Neural crest cell (in vitro differentiated cells): ENCODE measurements at regions not wholly inside any gene's neighbourhood (a gene's known extent, or its start where the extent isn't known, plus 50 kb on each side); places are given as distances from the start of the nearest gene placed in this dataset.

Source experiments
- DNase-seq: peaks from one replicate; pipeline ENCODE4 v3.0.0; 2021; ENCODE audit warnings: low read depth, mixed read lengths, low spot score
- H3K27ac Mint-ChIP-seq: one replicate; pipeline ENCODE4 v1.8.0; 2021; ENCODE audit warnings: mild to moderate bottlenecking, mixed read lengths; ENCODE audit not compliant: unreplicated experiment
- H3K27me3 Mint-ChIP-seq: 2 replicates; pipeline ENCODE4 v1.8.0; 2021; ENCODE audit warnings: low read depth, mild to moderate bottlenecking, mixed read lengths
- H3K36me3 Mint-ChIP-seq: 2 replicates; pipeline ENCODE4 v1.8.0; 2021; ENCODE audit warnings: low read depth, mild to moderate bottlenecking, mixed read lengths
- H3K4me1 Mint-ChIP-seq: 2 replicates; pipeline ENCODE4 v1.8.0; 2021; ENCODE audit warnings: mixed read lengths
- H3K4me3 Mint-ChIP-seq: one replicate; pipeline ENCODE4 v1.8.0; 2021; ENCODE audit warnings: mild to moderate bottlenecking, mixed read lengths
- H3K9me3 Mint-ChIP-seq: 2 replicates; pipeline ENCODE4 v1.8.0; 2021; ENCODE audit warnings: mixed read lengths
- TF ChIP-seq, protein P1 (sequence below): fragments of 200-600 bp; sonication (generic); conservative IDR thresholded peaks from 2 replicates; pipeline ENCODE4 v1.5.0; 2021; ENCODE audit warnings: antibody characterized with exemption, mild to moderate bottlenecking

DNA sequence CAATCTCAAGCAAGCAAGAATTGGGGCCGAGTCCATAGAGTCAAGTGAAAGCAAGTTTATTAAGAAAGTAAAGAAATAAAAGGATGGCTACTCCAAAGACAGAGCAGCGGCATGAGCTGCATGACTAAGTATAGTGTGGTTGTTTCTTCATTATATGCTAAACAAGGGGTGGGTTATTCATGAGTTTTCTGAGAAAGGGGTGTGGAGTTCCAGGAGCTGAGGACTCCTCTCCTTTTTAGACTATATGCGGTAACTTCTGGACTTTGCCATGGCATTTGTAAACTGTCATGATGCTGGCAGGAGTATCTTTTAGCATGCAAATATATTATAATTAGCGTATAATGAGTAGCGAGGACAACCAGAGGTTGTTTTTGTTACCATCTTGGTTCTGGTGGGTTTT, 819.9 kb downstream of the KCNJ2 start:
- TF ChIP-seq, protein P1, sequence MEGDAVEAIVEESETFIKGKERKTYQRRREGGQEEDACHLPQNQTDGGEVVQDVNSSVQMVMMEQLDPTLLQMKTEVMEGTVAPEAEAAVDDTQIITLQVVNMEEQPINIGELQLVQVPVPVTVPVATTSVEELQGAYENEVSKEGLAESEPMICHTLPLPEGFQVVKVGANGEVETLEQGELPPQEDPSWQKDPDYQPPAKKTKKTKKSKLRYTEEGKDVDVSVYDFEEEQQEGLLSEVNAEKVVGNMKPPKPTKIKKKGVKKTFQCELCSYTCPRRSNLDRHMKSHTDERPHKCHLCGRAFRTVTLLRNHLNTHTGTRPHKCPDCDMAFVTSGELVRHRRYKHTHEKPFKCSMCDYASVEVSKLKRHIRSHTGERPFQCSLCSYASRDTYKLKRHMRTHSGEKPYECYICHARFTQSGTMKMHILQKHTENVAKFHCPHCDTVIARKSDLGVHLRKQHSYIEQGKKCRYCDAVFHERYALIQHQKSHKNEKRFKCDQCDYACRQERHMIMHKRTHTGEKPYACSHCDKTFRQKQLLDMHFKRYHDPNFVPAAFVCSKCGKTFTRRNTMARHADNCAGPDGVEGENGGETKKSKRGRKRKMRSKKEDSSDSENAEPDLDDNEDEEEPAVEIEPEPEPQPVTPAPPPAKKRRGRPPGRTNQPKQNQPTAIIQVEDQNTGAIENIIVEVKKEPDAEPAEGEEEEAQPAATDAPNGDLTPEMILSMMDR, result no peak
- Mint-ChIP-seq H3K27ac (no peak overlapping the region), H3K36me3 (peaks cover 8% of the 10 kb centered on the region), H3K9me3 (peaks cover 21% of the 10 kb centered on the region), H3K27me3 (no peaks in the 10 kb centered on the region), H3K4me3 (no peak overlapping the region), H3K4me1 (peaks cover 13% of the 10 kb centered on the region)
- no peak for DNase-seq

DNA sequence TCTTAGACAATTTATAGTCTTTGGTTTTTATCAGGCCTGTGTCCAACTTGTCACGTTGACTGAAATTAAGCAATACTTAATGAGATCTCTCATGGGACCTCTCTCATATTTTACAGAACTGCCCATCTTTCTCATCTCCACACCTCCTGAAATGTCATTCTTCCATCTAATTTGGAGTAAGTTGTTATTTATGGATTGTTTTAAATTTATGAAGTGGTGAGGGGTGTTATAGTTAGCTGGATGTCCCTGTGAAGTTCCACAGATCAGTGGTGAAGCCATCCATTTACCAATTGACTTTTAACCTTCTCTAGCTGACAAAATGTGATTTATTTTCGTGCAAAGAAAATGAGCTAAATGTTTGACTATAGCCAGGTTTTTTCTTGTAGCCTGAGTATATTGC, 824.9 kb downstream of the KCNJ2 start:
- H3K9me3 Mint-ChIP-seq, result peaks cover 13% of the 10 kb centered on the region
- H3K27me3 Mint-ChIP-seq, result no peaks in the 10 kb centered on the region
- H3K4me1 Mint-ChIP-seq, result peaks cover 3% of the 10 kb centered on the region
- H3K36me3 Mint-ChIP-seq, result peaks cover 8% of the 10 kb centered on the region
- no peak overlapping the region for H3K4me3 Mint-ChIP-seq
- TF ChIP-seq, protein P1, result no peak
- no peak overlapping the region for H3K27ac Mint-ChIP-seq
- DNase-seq, result no peak

DNA sequence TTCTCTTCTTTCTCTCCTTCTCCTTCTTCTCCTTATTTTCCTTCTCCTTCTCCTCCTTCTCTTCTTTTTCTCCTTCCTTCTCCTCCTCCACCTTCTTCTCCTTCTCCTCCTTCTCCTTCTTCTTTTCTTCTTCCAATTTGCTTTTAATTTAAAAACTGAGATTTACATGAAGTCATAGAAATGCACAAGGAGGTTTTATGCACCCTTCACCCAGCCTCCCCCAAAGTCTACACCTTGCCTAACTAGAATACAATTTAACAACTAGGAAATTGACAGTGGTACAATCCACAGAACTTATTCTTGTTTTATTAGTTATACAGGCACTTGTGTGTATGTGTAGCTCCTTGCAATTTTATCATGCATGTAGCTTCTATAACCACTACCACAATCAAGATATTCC, 826.7 kb downstream of the KCNJ2 start:
- peaks cover 10% of the 10 kb centered on the region for H3K9me3 Mint-ChIP-seq
- H3K27me3 Mint-ChIP-seq, result no peaks in the 10 kb centered on the region
- H3K27ac Mint-ChIP-seq, result no peak overlapping the region
- H3K36me3 Mint-ChIP-seq, result peaks cover 8% of the 10 kb centered on the region
- H3K4me3 Mint-ChIP-seq, result no peak overlapping the region
- DNase-seq, result no peak
- TF ChIP-seq, protein P1, result no peak
- no peaks in the 10 kb centered on the region for H3K4me1 Mint-ChIP-seq

DNA sequence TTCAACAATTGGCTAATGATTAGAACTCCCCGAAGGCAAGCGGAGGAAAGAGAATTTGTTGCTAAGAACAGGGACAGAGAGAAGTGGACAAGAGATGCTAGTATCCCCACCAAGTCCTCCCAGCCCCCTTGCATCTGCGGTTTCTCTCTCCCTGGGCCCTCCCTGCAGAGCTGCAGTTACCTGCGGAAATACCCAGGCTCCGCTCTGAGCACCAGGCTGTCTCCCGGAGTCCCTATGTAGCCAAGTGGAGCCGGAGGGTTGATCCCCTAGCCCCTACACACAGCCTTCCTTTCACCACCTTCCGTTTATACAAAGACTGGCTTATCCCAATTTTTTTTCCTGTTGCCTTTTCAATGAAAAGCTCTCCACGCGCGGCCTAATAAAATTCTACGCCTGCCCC, 834.4 kb downstream of the KCNJ2 start:
- no peak for DNase-seq
- no peak overlapping the region for H3K27ac Mint-ChIP-seq
- no peaks in the 10 kb centered on the region for H3K9me3 Mint-ChIP-seq
- TF ChIP-seq, protein P1, result no peak
- no peaks in the 10 kb centered on the region for H3K36me3 Mint-ChIP-seq
- no peak overlapping the region for H3K4me3 Mint-ChIP-seq
- no peaks in the 10 kb centered on the region for H3K27me3 Mint-ChIP-seq
- H3K4me1 Mint-ChIP-seq, result peaks cover 4% of the 10 kb centered on the region

DNA sequence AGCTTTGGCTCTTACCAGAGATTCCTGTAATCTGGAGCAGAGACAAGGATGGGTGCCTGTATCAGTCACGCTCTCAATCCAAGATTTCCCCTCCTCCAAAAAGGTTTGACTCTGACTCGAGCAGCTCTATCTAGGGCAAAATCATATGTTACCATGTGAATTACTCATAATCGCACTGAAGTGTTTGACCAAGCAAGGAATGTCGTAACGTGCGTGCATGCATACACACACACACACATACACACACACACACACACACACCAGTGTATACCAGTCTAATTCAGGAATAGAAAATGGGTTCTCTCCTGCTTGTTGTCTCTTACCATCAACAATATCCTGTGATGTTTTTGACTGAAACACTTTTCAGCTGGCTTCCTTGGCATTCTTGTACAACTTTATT, 835.1 kb downstream of the KCNJ2 start:
- Mint-ChIP-seq H3K27ac (no peak overlapping the region), H3K4me1 (peaks cover 9% of the 10 kb centered on the region), H3K36me3 (no peaks in the 10 kb centered on the region), H3K9me3 (no peaks in the 10 kb centered on the region), H3K4me3 (no peak overlapping the region), H3K27me3 (no peaks in the 10 kb centered on the region)
- TF ChIP-seq, protein P1, result no peak
- DNase-seq, result no peak

DNA sequence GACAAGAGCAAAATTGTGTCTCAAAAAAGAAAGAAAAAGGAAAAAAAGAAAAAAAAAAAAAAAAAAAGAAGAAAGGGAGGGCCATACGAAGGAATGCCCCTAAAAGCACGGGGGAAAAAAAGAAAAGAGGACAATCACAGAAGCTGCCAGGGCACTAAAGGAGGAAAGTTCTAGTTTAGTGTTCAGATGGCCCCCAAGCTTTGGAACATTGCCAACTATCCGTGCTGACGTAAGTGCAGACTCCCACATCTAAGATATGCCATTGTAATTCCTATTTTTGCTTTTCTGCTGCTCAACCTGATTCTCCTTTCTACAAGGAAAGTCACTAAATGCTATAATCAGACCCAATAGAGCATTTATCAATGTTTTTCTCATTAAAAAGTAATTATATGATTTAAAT, 842.1 kb downstream of the KCNJ2 start:
- Mint-ChIP-seq H3K4me1 (peaks cover 9% of the 10 kb centered on the region), H3K27me3 (no peaks in the 10 kb centered on the region), H3K36me3 (no peaks in the 10 kb centered on the region), H3K27ac (no peak overlapping the region), H3K4me3 (no peak overlapping the region), H3K9me3 (peaks cover 7% of the 10 kb centered on the region)
- TF ChIP-seq, protein P1, result no peak
- DNase-seq, result no peak
